T-cell (primary cell): ENCODE measurements at regions not wholly inside any gene's neighbourhood (a gene's known extent, or its start where the extent isn't known, plus 50 kb on each side); places are given as distances from the start of the nearest gene placed in this dataset.

Experiments used
- ATAC-seq, 4 experiments: fragments of 200-7000 bp in 3 of 4; fragments of 150-1000 bp in 1 of 4; cut with Tn5 transposase; replicated peaks in 1 of 4; 1 replicate in 3 of 4; 2 replicates in 1 of 4; pipeline ENCODE4 v1.10.0; 2021; ENCODE audit warnings: moderate library complexity in 3 of 4, mild to moderate bottlenecking in 2 of 4, moderate number of reproducible peaks in 1 of 4
- CTCF ChIA-PET, 2 donors: fragments of 300-600 bp; sonication (Branson Sonifier 250); formaldehyde crosslinking; loops; one replicate each; lab custom pipeline; 2022; ENCODE audit warnings: antibody characterized with exemption in 2 of 2; lab: Charles Lee
- POLR2A ChIA-PET, 2 donors: fragments of 300-600 bp; sonication (Branson Sonifier 250); formaldehyde crosslinking; loops; one replicate each; lab custom pipeline; 2022; ENCODE audit warnings: antibody characterized with exemption in 2 of 2; lab: Charles Lee
- DNase-seq, 35 experiments: peaks; one replicate each; pipeline versions ENCODE4 v3.0.0 to v3.0.0-alpha.2; 2013 to 2023
- H3K27ac ChIP-seq: one replicate; pipeline ENCODE4 v1.5.1; 2013; ENCODE audit warnings: low read length
- H3K27me3 ChIP-seq, 2 experiments: replicated peaks in 1 of 2; 1 replicate in 1 of 2; 2 replicates in 1 of 2; pipeline versions ENCODE4 v1.6.1 to v1.7.0; 2013; ENCODE audit warnings: low read length in 1 of 2, mixed read lengths in 1 of 2; ENCODE audit not compliant: control insufficient read depth in 2 of 2, insufficient read depth in 2 of 2; ENCODE audit errors: extremely low read depth in 1 of 2
- H3K36me3 ChIP-seq, 2 donors: 1 replicate in 1 of 2; 2 replicates in 1 of 2; pipeline versions ENCODE4 v1.6.1 to v1.7.0; 2013; ENCODE audit warnings: low read length in 1 of 2; ENCODE audit not compliant: control insufficient read depth in 2 of 2, insufficient read depth in 1 of 2; ENCODE audit errors: extremely low read depth in 1 of 2
- H3K4me1 ChIP-seq, 2 experiments: 1 replicate in 1 of 2; 2 replicates in 1 of 2; pipeline versions ENCODE4 v1.6.1 to v1.7.0; 2013; ENCODE audit warnings: low read length in 2 of 2, mixed read lengths in 1 of 2; ENCODE audit not compliant: insufficient read depth in 2 of 2, control insufficient read depth in 1 of 2; ENCODE audit errors: extremely low read depth in 1 of 2
- H3K4me3 ChIP-seq, 2 donors: 1 replicate in 1 of 2; 2 replicates in 1 of 2; pipeline versions ENCODE4 v1.5.1 to v1.7.0; 2013; ENCODE audit warnings: mild to moderate bottlenecking in 2 of 2, low read length in 1 of 2, moderate library complexity in 1 of 2; ENCODE audit not compliant: control insufficient read depth in 1 of 2; ENCODE audit errors: extremely low read depth in 1 of 2
- H3K9me3 ChIP-seq: 2 replicates; pipeline ENCODE4 v1.7.0; 2013
- H3K27ac Mint-ChIP-seq, 2 donors: one replicate each; pipeline ENCODE4 v1.8.0; 2020 to 2021; ENCODE audit warnings: mild to moderate bottlenecking in 2 of 2, mixed read lengths in 2 of 2
- H3K27me3 Mint-ChIP-seq, 2 donors: one replicate each; pipeline ENCODE4 v1.8.0; 2021 to 2022; ENCODE audit warnings: mixed read lengths in 2 of 2
- H3K36me3 Mint-ChIP-seq: one replicate; pipeline ENCODE4 v1.8.0; 2021; ENCODE audit warnings: mixed read lengths
- H3K4me1 Mint-ChIP-seq, 3 donors: one replicate each; pipeline ENCODE4 v1.8.0; 2020 to 2022; ENCODE audit warnings: mixed read lengths in 3 of 3, mild to moderate bottlenecking in 1 of 3
- H3K4me3 Mint-ChIP-seq, 3 donors: one replicate each; pipeline ENCODE4 v1.8.0; 2020 to 2022; ENCODE audit warnings: mild to moderate bottlenecking in 3 of 3, mixed read lengths in 3 of 3, moderate library complexity in 3 of 3
- H3K9me3 Mint-ChIP-seq, 3 donors: one replicate each; pipeline ENCODE4 v1.8.0; 2020 to 2022; ENCODE audit warnings: mixed read lengths in 3 of 3
- WGBS: methylation state at CpG from one replicate; pipeline ENCODE4 v1.1.5; 2013; ENCODE audit warnings: missing lambda C conversion rate; ENCODE audit not compliant: insufficient coverage; 5-methylcytosine and 5-hydroxymethylcytosine counted together

DNA sequence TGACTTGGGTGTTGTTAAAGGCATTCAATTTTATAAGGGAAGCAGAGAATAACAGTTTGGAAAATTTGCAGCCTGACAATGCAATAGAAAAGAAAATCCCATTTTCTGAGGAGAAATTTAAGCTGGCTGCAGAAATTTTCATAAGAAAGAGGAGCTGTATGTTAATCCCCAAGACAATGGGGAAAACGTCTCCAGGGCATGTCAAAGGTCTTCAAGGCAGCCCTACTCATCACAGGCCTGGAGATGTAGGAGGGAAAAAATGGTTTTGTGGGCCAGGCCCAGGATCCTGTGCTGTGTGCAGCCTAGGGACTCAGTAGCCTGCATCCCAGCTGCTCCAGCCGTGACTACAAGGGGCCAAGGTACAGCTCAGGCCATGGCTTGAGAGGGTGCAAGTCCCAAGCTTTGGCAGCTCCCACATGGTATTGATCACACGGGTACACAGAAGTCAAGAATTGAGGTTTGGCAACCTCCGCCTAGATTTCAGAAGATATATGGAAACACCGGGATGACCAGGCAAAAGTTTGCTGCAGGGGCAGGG, 846.4 kb downstream of the C12orf50 start:
- ChIA-PET POLR2A (no interaction called here), CTCF (no interaction called here)
- Histone ChIP-seq H3K9me3 (no peaks in the 10 kb centered on the region), H3K36me3 (no peaks in the 10 kb centered on the region), H3K27ac (no peak overlapping the region), H3K27me3 (no peaks in the 10 kb centered on the region), H3K4me1 (no peaks in the 10 kb centered on the region), H3K4me3 (no peak overlapping the region)
- Mint-ChIP-seq H3K4me3 (no peak overlapping the region), H3K27me3 (no peaks in the 10 kb centered on the region), H3K27ac (no peak overlapping the region), H3K36me3 (no peaks in the 10 kb centered on the region), H3K4me1 (no peaks in the 10 kb centered on the region), H3K9me3 (peaks cover 4 to 17% (median 9%) of the 10 kb centered on the region in 3 donors)
- WGBS: 91% methylated on average over 4 of the region's 5 CpGs
- DNase-seq: no peak
- ATAC-seq: no peak

DNA sequence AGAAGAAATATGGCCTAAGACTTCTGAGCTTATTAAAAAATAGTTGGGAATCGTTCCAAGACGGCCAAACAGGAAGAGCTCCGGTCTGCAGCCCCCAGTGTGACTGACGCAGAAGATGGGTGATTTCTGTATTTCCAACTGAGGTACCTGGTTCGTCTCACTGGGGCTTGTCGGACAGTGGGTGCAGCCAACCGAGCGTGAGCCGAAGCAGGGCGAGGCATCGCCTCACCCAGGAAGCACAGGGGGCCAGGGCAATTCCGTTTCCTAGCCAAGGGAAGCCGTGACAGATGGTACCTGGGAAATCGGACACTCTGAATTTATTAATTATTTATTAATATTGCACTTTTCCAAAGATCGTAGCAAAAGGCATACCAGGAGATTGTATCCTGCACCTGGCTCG, 857.8 kb downstream of the C12orf50 start:
- DNase-seq (no peak), ATAC-seq (no peak)
- no peak overlapping the region for H3K4me3 ChIP-seq
- no peaks in the 10 kb centered on the region for H3K36me3 ChIP-seq
- CTCF ChIA-PET: no interaction called here
- no peaks in the 10 kb centered on the region for H3K9me3 ChIP-seq
- no peak overlapping the region for H3K27ac ChIP-seq
- no peaks in the 10 kb centered on the region for H3K4me1 ChIP-seq
- Mint-ChIP-seq H3K27me3 (no peaks in the 10 kb centered on the region), H3K36me3 (no peaks in the 10 kb centered on the region), H3K4me3 (no peak overlapping the region), H3K4me1 (no peaks in the 10 kb centered on the region), H3K9me3 (peaks cover 16 to 38% (median 23%) of the 10 kb centered on the region in 3 donors), H3K27ac (no peak overlapping the region)
- H3K27me3 ChIP-seq: no peaks in the 10 kb centered on the region
- POLR2A ChIA-PET: no interaction called here
- 89% methylated on average over 12 of the region's 16 CpGs for WGBS

DNA sequence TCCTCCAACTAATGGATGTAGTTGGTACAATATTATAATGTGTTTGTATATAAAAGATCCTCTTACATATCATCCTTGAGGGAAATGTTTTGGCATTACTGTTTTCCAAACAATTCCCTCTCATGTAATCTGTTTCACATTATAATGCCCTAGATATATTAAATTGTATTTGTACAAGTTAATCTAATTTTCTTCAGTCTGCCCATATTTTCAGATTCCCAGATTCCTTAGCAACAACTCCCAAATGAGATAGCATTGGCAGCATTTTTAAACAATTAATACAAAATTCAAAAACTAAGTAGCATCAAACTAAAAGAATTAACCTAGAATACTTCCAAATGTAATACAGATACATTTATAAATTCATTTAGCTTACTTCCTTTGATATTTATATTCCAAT, 860.2 kb downstream of the C12orf50 start:
- no peaks in the 10 kb centered on the region for H3K9me3 ChIP-seq
- H3K27me3 ChIP-seq: no peaks in the 10 kb centered on the region
- H3K4me3 Mint-ChIP-seq: no peak overlapping the region
- H3K27ac Mint-ChIP-seq: no peak overlapping the region
- ChIA-PET CTCF (no interaction called here), POLR2A (no interaction called here)
- DNase-seq: no peak
- no peaks in the 10 kb centered on the region for H3K27me3 Mint-ChIP-seq
- no peak for ATAC-seq
- H3K4me3 ChIP-seq: no peak overlapping the region
- H3K36me3 Mint-ChIP-seq: no peaks in the 10 kb centered on the region
- H3K27ac ChIP-seq: no peak overlapping the region
- peaks cover 13 to 40% (median 27%) of the 10 kb centered on the region in 3 donors for H3K9me3 Mint-ChIP-seq
- H3K4me1 Mint-ChIP-seq: no peaks in the 10 kb centered on the region
- no peaks in the 10 kb centered on the region for H3K36me3 ChIP-seq
- H3K4me1 ChIP-seq: no peaks in the 10 kb centered on the region

DNA sequence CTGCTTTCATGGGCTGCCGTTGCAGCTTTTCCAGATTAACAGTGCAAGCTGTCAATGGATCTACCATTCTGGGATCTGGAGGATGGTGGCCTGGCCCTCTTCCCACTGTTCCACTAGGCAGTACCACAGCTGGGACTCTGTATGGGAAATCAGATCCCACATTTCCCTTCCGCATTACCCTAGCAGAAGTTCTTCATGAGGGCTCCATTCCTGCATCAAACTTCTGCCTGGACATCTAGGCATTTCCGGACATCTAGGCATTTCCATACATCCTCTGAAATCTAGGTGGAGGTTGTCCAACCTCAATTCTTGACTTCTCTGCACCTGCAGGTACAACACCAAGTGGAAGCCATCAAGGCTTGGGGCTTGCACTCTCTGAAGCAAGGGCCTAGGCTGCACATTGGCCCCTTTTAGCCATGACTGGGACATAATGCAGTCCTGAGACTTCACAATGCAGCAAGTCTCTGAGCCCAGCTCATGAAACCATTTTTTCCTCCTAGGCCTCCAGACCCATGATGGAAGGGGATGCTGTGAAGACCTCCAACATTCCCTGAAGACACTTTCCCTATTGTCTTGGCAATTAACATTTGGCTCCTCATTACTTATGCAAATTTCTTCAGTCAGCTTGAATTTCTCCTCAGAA, 863.3 kb downstream of the C12orf50 start:
- Mint-ChIP-seq H3K4me3 (no peak overlapping the region), H3K9me3 (peaks cover 11 to 24% (median 21%) of the 10 kb centered on the region in 3 donors)
- no peak for ATAC-seq

DNA sequence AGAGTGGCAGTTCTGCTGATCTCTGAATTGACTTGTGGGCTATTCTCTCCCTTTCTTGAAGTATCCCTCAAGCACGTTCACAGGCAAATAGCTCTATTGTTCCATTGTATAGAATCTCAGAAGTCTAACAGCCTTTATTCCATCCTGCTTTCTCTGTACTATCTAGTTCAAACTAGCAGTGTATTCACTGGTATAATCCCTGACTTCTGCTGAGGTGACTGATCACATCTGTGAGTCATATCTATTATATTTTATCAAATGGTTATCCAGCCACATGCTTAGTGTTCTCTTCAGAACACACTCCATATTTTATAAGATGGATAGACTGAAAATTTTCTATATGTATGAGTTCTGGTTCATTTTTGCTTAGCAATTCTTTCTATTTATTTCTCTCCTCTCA, 866.1 kb downstream of the C12orf50 start:
- no CpG with 5 or more reads among the region's 1 CpG for WGBS

More for the DNA sequence above, 863.3 kb downstream of the C12orf50 start:
- H3K4me3 ChIP-seq: no peak overlapping the region
- no peaks in the 10 kb centered on the region for H3K9me3 ChIP-seq
- no peaks in the 10 kb centered on the region for H3K27me3 Mint-ChIP-seq
- H3K27me3 ChIP-seq: no peaks in the 10 kb centered on the region
- 100% methylated on average over 3 of the region's 3 CpGs for WGBS
- ChIA-PET POLR2A (no interaction called here), CTCF (no interaction called here)
- no peak overlapping the region for H3K27ac Mint-ChIP-seq
- no peaks in the 10 kb centered on the region for H3K36me3 Mint-ChIP-seq
- H3K4me1 ChIP-seq: no peaks in the 10 kb centered on the region
- no peak overlapping the region for H3K27ac ChIP-seq
- H3K4me1 Mint-ChIP-seq: no peaks in the 10 kb centered on the region
- DNase-seq: no peak
- H3K36me3 ChIP-seq: no peaks in the 10 kb centered on the region

DNA sequence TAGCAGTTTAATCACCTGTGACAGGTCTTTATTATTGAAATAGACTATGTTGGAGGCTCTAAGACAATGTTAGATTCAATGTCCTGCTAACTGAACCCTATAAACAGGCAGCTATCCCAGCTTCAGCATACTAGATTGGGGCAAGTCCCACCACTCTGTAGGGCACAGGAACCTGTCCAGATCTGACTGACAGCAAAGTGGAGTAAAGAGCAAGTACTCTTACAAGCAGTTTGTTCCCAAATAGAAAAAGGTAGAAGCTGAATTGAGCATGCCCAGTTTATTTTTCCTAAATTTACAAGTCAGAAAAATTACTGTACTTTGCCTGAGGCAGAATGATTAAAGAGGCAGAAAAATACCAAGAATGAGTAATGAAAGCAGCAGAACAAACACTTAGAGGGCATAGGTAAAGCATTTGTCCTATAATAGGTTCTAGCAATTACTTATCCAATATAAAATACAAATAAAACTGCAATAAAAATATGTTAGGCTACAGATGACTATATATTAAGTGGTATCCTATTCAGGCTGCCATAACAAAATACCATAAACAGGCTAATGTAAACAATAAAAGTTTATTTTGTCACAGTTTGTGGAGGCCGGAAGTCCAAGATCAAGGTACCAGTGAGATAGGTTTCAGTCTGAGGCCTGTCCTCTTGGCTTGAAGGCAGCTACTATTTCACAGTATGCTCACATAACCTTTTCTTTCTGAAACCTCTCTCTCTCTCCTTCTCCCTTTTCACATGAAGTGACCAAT, 868.2 kb downstream of the C12orf50 start:
- no peak overlapping the region for H3K27ac Mint-ChIP-seq
- no peak overlapping the region for H3K4me3 ChIP-seq
- no peaks in the 10 kb centered on the region for H3K9me3 ChIP-seq
- no peaks in the 10 kb centered on the region for H3K36me3 Mint-ChIP-seq
- 100% methylated on average over 1 of the region's 1 CpG for WGBS
- no peak for DNase-seq
- H3K36me3 ChIP-seq: no peaks in the 10 kb centered on the region
- no peaks in the 10 kb centered on the region for H3K4me1 ChIP-seq
- no peak for ATAC-seq
- H3K4me1 Mint-ChIP-seq: no peaks in the 10 kb centered on the region
- CTCF ChIA-PET: no interaction called here
- no peaks in the 10 kb centered on the region for H3K27me3 ChIP-seq
- POLR2A ChIA-PET: no interaction called here
- H3K9me3 Mint-ChIP-seq: peaks cover 8 to 31% (median 11%) of the 10 kb centered on the region in 3 donors
- H3K27me3 Mint-ChIP-seq: no peaks in the 10 kb centered on the region
- no peak overlapping the region for H3K4me3 Mint-ChIP-seq
- H3K27ac ChIP-seq: no peak overlapping the region

More for the DNA sequence above, 866.1 kb downstream of the C12orf50 start:
- H3K36me3 Mint-ChIP-seq: no peaks in the 10 kb centered on the region
- H3K4me3 Mint-ChIP-seq: no peak overlapping the region
- H3K4me1 ChIP-seq: no peaks in the 10 kb centered on the region
- H3K27me3 Mint-ChIP-seq: no peaks in the 10 kb centered on the region
- H3K36me3 ChIP-seq: no peaks in the 10 kb centered on the region
- no peak overlapping the region for H3K27ac ChIP-seq
- H3K9me3 Mint-ChIP-seq: peaks cover 13 to 31% (median 20%) of the 10 kb centered on the region in 3 donors
- H3K4me1 Mint-ChIP-seq: no peaks in the 10 kb centered on the region
- no peak for DNase-seq
- ChIA-PET CTCF (no interaction called here), POLR2A (no interaction called here)
- no peak overlapping the region for H3K4me3 ChIP-seq
- no peaks in the 10 kb centered on the region for H3K27me3 ChIP-seq
- no peak overlapping the region for H3K27ac Mint-ChIP-seq
- no peak for ATAC-seq
- no peaks in the 10 kb centered on the region for H3K9me3 ChIP-seq
